ENCODE measurements at regions not wholly inside any gene's neighbourhood (a gene's known extent, or its start where the extent isn't known, plus 50 kb on each side); places are given as distances from the start of the nearest gene placed in this dataset.

DNA sequence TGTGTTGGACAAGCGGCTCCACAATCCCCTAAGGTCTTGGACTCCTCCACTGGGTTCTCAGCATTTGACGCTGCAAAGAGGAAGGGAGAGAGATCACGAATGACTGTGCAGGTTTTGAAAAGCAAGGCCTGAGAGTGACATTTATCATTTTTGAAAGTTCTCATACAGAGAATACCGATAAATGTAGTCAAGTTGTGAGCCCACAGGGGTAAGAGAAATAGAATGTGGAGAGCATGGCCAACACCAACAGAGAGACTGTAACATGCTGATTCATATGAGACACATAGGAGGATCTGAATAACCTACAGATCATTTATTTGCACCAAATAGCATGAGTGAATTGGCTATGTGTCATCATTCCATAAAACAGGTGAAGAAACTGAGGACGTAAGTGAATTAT, 230.5 kb upstream of the MBL2 start:
- Histone ChIP-seq H3K36me3 (no peaks in the 10 kb centered on the region), H3K9me3 (no peaks in the 10 kb centered on the region), H3K4me1 (no peaks in the 10 kb centered on the region), H3K4me3 (ENCODE audit: low read depth, low read length) (no peak overlapping the region), H3K27me3 (no peaks in the 10 kb centered on the region)
- TF ChIP-seq, protein P1, sequence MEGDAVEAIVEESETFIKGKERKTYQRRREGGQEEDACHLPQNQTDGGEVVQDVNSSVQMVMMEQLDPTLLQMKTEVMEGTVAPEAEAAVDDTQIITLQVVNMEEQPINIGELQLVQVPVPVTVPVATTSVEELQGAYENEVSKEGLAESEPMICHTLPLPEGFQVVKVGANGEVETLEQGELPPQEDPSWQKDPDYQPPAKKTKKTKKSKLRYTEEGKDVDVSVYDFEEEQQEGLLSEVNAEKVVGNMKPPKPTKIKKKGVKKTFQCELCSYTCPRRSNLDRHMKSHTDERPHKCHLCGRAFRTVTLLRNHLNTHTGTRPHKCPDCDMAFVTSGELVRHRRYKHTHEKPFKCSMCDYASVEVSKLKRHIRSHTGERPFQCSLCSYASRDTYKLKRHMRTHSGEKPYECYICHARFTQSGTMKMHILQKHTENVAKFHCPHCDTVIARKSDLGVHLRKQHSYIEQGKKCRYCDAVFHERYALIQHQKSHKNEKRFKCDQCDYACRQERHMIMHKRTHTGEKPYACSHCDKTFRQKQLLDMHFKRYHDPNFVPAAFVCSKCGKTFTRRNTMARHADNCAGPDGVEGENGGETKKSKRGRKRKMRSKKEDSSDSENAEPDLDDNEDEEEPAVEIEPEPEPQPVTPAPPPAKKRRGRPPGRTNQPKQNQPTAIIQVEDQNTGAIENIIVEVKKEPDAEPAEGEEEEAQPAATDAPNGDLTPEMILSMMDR (IDR thresholded peaks at IDR 0.05; ENCODE audit: low read depth, low read length): no peak
- DNase-seq: no peak

DNA sequence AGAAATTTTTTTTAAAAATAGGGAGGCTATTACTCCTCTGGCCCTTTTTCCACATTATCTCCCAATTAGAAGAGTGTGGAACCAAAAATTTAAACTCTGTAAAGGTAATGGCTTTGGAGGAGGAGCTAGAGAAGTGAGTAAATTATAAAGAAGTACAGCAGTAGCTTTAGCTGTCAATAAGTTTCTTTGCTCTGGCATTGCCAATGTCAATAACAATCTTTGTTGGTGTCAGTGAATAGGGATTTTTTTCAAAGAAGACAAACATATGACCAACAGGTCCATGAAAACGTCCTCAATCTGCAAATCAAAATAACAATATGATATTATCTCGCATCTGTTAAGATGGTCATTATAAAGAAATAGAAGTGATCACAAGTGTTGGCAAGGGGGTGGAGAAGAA, 227.1 kb upstream of the MBL2 start:
- Histone ChIP-seq H3K4me3 (ENCODE audit: low read depth, low read length) (no peak overlapping the region), H3K4me1 (no peaks in the 10 kb centered on the region), H3K36me3 (no peaks in the 10 kb centered on the region), H3K27me3 (no peaks in the 10 kb centered on the region), H3K9me3 (no peaks in the 10 kb centered on the region)
- no peak for DNase-seq
- TF ChIP-seq, protein P1 (IDR thresholded peaks at IDR 0.05; ENCODE audit: low read depth, low read length): no peak

DNA sequence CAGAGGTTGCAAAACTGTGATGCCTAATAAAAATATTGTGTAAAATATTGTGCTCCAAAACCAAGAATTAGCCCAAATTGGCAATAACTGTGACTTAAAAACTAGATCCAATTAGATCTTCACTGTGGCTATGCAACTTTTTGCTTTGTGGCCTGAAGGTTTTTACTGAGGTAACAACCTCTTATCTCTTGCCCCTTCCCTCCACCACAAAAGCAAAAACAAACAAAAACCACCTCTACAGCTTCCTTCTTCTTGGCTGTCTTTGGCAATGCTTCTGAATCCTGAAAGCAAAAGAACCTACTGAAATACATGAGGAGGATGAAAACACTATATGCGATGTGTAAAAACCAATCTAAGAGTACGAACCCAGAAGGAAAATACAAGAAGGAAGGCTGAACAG, 226.7 kb upstream of the MBL2 start:
- Histone ChIP-seq H3K4me3 (ENCODE audit: low read depth, low read length) (no peak overlapping the region), H3K4me1 (no peaks in the 10 kb centered on the region), H3K27me3 (no peaks in the 10 kb centered on the region), H3K9me3 (no peaks in the 10 kb centered on the region), H3K36me3 (no peaks in the 10 kb centered on the region)
- TF ChIP-seq, protein P1 (IDR thresholded peaks at IDR 0.05; ENCODE audit: low read depth, low read length): no peak
- DNase-seq: no peak

DNA sequence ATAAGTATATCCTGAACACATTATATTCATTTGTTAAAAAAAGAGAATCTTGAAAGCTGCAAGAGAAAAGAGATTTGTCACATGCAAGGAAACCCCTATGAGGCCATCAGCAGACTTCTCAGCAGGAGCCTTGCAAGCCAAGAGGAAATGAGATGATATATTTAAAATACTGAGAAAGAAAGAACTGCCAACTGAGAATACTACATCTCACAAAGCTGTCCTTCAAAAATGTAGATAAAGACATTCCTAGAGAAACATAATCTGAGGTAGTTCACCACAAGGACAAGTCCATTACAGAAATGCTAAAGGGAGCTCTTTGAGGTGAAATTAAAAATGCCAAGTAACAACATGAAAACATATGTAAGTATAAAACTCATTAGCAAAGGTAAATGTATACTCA, 224.4 kb upstream of the MBL2 start:
- no peaks in the 10 kb centered on the region for H3K36me3 ChIP-seq

DNA sequence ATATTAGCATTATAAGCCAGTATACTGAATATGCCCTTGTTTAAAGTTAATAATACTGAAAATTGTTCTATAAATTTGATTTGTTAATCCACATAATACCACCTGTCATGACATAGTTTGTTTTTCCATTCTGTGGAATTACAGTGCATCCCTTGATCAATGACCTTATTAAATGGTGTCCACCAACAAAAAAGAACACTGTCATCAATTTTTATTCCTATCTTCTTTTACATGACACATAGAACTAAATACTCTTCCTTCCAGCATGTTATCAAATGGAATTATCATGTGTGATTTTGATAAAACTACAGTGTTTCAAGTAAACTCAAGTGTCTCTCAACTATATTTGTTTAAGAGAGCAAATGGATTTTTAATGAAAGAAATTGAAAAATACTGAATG, 221.8 kb upstream of the MBL2 start:
- Histone ChIP-seq H3K27me3 (no peaks in the 10 kb centered on the region), H3K36me3 (no peaks in the 10 kb centered on the region), H3K4me1 (no peaks in the 10 kb centered on the region), H3K9me3 (no peaks in the 10 kb centered on the region), H3K4me3 (ENCODE audit: low read depth, low read length) (no peak overlapping the region)
- TF ChIP-seq, protein P1 (IDR thresholded peaks at IDR 0.05; ENCODE audit: low read depth, low read length): no peak
- no peak for DNase-seq

More for the DNA sequence above, 224.4 kb upstream of the MBL2 start:
- no peaks in the 10 kb centered on the region for H3K27me3 ChIP-seq
- TF ChIP-seq, protein P1 (IDR thresholded peaks at IDR 0.05; ENCODE audit: low read depth, low read length): no peak
- H3K4me3 ChIP-seq (ENCODE audit: low read depth, low read length): no peak overlapping the region
- DNase-seq: no peak
- no peaks in the 10 kb centered on the region for H3K9me3 ChIP-seq
- no peaks in the 10 kb centered on the region for H3K4me1 ChIP-seq

DNA sequence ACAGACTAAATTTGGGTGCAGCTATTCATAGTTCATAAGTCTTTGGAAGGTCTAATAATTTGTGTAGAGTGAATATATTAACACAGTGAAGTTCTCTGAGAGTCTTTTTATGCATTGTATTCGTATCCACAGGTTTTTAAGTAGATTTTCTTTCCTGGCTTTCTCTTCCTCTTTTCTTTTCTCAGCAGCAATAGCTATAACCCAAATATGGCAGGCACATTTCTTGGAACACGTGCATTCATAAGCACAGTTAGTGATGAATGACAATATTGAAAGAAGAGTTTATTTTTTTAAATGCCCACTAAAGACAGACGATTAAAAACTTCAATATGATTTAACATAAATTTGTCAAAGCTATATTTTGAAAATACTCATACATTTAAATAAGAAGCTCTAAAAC, 220.5 kb upstream of the MBL2 start:
- no peaks in the 10 kb centered on the region for H3K36me3 ChIP-seq
- TF ChIP-seq, protein P1 (IDR thresholded peaks at IDR 0.05; ENCODE audit: low read depth, low read length): no peak
- DNase-seq: no peak
- H3K4me1 ChIP-seq: no peaks in the 10 kb centered on the region
- no peaks in the 10 kb centered on the region for H3K27me3 ChIP-seq
- no peaks in the 10 kb centered on the region for H3K9me3 ChIP-seq
- H3K4me3 ChIP-seq (ENCODE audit: low read depth, low read length): no peak overlapping the region

Data from BE2C (cell line).